ENCODE measurements at regions not wholly inside any gene's neighbourhood (a gene's known extent, or its start where the extent isn't known, plus 50 kb on each side); places are given as distances from the start of the nearest gene placed in this dataset.

DNA sequence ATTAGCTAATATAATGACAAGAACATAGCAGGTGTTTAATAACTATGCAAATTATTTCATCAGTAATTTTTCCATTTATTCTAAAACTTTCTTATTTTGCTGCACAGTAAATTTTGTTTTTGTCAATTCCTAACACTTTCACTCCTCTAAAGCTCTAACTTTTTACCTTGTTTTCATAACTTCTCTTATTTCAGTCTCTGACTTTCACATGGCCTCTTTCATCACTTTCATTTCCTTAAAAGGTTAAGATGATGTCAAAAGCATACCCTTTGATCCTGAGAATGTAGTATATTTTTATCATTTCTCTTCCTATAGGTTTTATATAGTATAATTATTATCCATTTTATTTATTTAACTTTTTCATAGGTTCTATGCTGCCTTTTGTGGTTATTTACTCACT is 1325.8 kb upstream of the ALCAM start:
- no peak for TF ChIP-seq POLR2A (IDR thresholded peaks at IDR 0.05)
- TF ChIP-seq, protein P1, sequence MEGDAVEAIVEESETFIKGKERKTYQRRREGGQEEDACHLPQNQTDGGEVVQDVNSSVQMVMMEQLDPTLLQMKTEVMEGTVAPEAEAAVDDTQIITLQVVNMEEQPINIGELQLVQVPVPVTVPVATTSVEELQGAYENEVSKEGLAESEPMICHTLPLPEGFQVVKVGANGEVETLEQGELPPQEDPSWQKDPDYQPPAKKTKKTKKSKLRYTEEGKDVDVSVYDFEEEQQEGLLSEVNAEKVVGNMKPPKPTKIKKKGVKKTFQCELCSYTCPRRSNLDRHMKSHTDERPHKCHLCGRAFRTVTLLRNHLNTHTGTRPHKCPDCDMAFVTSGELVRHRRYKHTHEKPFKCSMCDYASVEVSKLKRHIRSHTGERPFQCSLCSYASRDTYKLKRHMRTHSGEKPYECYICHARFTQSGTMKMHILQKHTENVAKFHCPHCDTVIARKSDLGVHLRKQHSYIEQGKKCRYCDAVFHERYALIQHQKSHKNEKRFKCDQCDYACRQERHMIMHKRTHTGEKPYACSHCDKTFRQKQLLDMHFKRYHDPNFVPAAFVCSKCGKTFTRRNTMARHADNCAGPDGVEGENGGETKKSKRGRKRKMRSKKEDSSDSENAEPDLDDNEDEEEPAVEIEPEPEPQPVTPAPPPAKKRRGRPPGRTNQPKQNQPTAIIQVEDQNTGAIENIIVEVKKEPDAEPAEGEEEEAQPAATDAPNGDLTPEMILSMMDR (IDR thresholded peaks at IDR 0.05), result no peak
